PC-9 (cell line): ENCODE measurements at regions not wholly inside any gene's neighbourhood (a gene's known extent, or its start where the extent isn't known, plus 50 kb on each side); places are given as distances from the start of the nearest gene placed in this dataset.

Experiments used
- EZH2 ChIP-seq: fragments of 200-600 bp; sonication (generic); IDR thresholded peaks from 2 replicates; pipeline ENCODE4 v1.8.0; 2017; ENCODE audit warnings: antibody characterized with exemption, low read depth
- TF ChIP-seq, protein P1 (sequence below): fragments of 200-600 bp; sonication (generic); conservative IDR thresholded peaks from 2 replicates; pipeline ENCODE4 v1.6.1; 2017; ENCODE audit warnings: mixed run types, antibody characterized with exemption, mild to moderate bottlenecking, moderate library complexity

DNA sequence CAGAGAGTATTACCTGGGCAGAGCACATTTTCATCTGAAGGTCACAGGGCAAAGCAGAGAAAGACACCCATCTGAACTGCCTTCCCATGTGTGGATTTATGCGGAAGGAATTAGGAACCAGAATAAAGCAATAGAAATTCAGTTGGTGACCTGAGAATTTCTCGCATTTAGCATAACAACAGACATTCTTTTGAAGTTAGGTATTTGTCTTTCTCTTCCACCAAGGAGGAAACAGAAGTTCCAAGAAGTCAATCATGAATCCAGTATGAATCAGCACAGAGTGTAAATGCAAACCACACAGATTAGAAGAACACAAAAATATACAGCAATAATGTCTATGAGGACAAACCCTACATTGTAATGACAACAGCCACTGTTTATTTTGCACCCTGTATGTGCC, 515.2 kb upstream of the BRINP1 start:
- TF ChIP-seq, protein P1, sequence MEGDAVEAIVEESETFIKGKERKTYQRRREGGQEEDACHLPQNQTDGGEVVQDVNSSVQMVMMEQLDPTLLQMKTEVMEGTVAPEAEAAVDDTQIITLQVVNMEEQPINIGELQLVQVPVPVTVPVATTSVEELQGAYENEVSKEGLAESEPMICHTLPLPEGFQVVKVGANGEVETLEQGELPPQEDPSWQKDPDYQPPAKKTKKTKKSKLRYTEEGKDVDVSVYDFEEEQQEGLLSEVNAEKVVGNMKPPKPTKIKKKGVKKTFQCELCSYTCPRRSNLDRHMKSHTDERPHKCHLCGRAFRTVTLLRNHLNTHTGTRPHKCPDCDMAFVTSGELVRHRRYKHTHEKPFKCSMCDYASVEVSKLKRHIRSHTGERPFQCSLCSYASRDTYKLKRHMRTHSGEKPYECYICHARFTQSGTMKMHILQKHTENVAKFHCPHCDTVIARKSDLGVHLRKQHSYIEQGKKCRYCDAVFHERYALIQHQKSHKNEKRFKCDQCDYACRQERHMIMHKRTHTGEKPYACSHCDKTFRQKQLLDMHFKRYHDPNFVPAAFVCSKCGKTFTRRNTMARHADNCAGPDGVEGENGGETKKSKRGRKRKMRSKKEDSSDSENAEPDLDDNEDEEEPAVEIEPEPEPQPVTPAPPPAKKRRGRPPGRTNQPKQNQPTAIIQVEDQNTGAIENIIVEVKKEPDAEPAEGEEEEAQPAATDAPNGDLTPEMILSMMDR: no peak
- TF ChIP-seq EZH2: no peak
